Mesendoderm (in vitro differentiated cells): ENCODE measurements at regions not wholly inside any gene's neighbourhood (a gene's known extent, or its start where the extent isn't known, plus 50 kb on each side); places are given as distances from the start of the nearest gene placed in this dataset.
"Not testable (repeated sequence)": the region's sequence is repeated elsewhere in the genome, so short reads cannot be mapped to it uniquely, and the experiment has no call there.

Source experiments
- DNase-seq: peaks from one replicate; pipeline ENCODE4 v3.0.0; 2013
- H2AK5ac ChIP-seq: 2 replicates; pipeline ENCODE4 v1.6.1; 2013; ENCODE audit warnings: low read length, inconsistent platforms
- H2BK120ac ChIP-seq: 2 replicates; pipeline ENCODE4 v1.6.1; 2013; ENCODE audit warnings: low read depth, mild to moderate bottlenecking, low read length, moderate library complexity, mixed read lengths
- H2BK15ac ChIP-seq: replicated peaks from 2 replicates; pipeline ENCODE4 v1.6.1; 2013; ENCODE audit warnings: low read depth, mild to moderate bottlenecking, moderate library complexity
- H2BK5ac ChIP-seq: 2 replicates; pipeline ENCODE4 v1.6.1; 2013; ENCODE audit warnings: low read length, inconsistent platforms
- H3K18ac ChIP-seq: 2 replicates; pipeline ENCODE4 v1.6.1; 2013; ENCODE audit warnings: mild to moderate bottlenecking, low read length, mixed read lengths
- H3K23ac ChIP-seq: one replicate; pipeline ENCODE4 v1.6.1; 2013; ENCODE audit warnings: low read length
- H3K27ac ChIP-seq: 2 replicates; pipeline ENCODE4 v1.5.1; 2013; ENCODE audit warnings: low read depth, mild to moderate bottlenecking, inconsistent platforms, low read length, moderate library complexity
- H3K27me3 ChIP-seq: 2 replicates; pipeline ENCODE4 v1.6.1; 2013; ENCODE audit warnings: low read length, control low read depth, mild to moderate bottlenecking, inconsistent platforms; ENCODE audit not compliant: insufficient read depth, poor library complexity
- H3K36me3 ChIP-seq: 2 replicates; pipeline ENCODE4 v1.6.1; 2013; ENCODE audit warnings: low read length, inconsistent platforms; ENCODE audit not compliant: control insufficient read depth, insufficient read depth
- H3K4ac ChIP-seq: one replicate; pipeline ENCODE4 v1.6.1; 2013; ENCODE audit warnings: low read depth, mild to moderate bottlenecking, low read length, moderate library complexity
- H3K4me1 ChIP-seq: 2 replicates; pipeline ENCODE4 v1.6.1; 2013; ENCODE audit warnings: low read depth, low read length, inconsistent platforms; ENCODE audit not compliant: control insufficient read depth
- H3K4me2 ChIP-seq: 2 replicates; pipeline ENCODE4 v1.6.1; 2013; ENCODE audit warnings: low read length
- H3K4me3 ChIP-seq: 2 replicates; pipeline ENCODE4 v1.5.1; 2013; ENCODE audit warnings: mild to moderate bottlenecking, low read length
- H3K56ac ChIP-seq: one replicate; pipeline ENCODE4 v1.6.1; 2013; ENCODE audit warnings: low read length
- H3K79me1 ChIP-seq: 2 replicates; pipeline ENCODE4 v1.6.1; 2013; ENCODE audit warnings: low read length, inconsistent platforms
- H3K79me2 ChIP-seq: 2 replicates; pipeline ENCODE4 v1.6.1; 2013; ENCODE audit warnings: mild to moderate bottlenecking, low read length; ENCODE audit not compliant: control insufficient read depth, insufficient read depth
- H3K9ac ChIP-seq: 2 replicates; pipeline ENCODE4 v1.6.1; 2013; ENCODE audit warnings: low read length, inconsistent platforms
- H4K5ac ChIP-seq: one replicate; pipeline ENCODE4 v1.6.1; 2013; ENCODE audit warnings: low read length
- H4K8ac ChIP-seq: one replicate; pipeline ENCODE4 v1.6.1; 2013; ENCODE audit warnings: low read depth, mild to moderate bottlenecking, control low read depth, low read length, moderate library complexity
- WGBS: extraction: QIAGEN DNeasy Blood & Tissue Kit; methylation state at CpG from one replicate; pipeline ENCODE4 v1.1.7; 2013; ENCODE audit warnings: low lambda C conversion rate, missing lambda C conversion rate; ENCODE audit not compliant: insufficient coverage; ENCODE audit errors: extremely low coverage; 5-methylcytosine and 5-hydroxymethylcytosine counted together

DNA sequence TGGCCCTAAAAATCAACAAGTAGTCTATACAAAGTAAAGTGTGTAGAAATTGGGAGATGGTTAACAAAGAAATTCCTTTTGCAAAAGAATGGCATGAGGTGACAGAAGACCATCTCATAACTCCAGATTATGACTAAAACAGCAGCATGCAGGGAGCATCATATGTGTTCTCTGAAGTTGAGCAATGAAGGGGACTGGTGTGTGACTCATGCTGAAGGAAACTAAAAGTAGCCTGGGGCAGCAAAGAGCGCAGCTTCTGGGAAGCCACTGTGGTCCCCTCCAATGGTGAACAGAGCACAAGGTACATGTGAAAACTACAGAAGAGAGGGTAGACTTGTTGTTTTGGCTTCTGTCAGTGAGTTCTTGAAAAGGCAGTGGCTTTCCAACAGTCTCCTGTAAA lies 133.4 kb downstream of the MACC1 start:
- WGBS = no CpG with 5 or more reads among the region's 1 CpG
- Histone ChIP-seq H3K23ac (no peak overlapping the region), H3K27me3 (no peaks in the 10 kb centered on the region)

DNA sequence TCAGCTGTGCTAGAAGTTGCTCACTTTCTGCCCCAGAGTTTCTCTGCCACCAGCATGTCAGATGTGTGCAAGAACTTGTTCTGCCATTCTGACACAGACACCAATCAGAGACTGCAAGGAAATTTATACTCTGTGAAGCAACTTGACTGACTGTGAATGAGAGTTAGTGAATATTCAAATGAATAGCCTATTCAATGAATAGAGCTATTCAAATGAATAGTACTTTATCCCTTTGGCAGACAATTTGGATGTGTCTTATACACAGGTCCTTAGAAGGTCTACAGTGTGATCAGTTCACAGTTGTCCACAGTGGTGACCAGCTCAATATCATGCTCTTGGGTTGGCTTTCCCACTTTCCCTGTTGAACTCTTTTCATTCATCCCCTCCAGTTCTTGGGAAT lies 138.1 kb downstream of the MACC1 start:
- Histone ChIP-seq H3K27me3 (no peaks in the 10 kb centered on the region), H2BK120ac (no peak overlapping the region), H3K4me1 (peaks cover 2% of the 10 kb centered on the region), H3K4me3 (no peak overlapping the region), H2BK5ac (no peak overlapping the region), H3K36me3 (no peaks in the 10 kb centered on the region), H3K79me1 (no peaks in the 10 kb centered on the region), H3K56ac (no peak overlapping the region), H3K4me2 (no peak overlapping the region), H4K5ac (no peak overlapping the region), H3K4ac (no peak overlapping the region), H3K79me2 (no peaks in the 10 kb centered on the region), H3K27ac (no peak overlapping the region), H3K18ac (no peak overlapping the region), H2AK5ac (no peak overlapping the region), H2BK15ac (no peak overlapping the region), H3K9ac (no peak overlapping the region), H4K8ac (no peak overlapping the region), H3K23ac (no peak overlapping the region)
- no peak for DNase-seq

More for the DNA sequence above, 133.4 kb downstream of the MACC1 start:
- H3K18ac ChIP-seq = peak overlapping the region; percentile 87
- no peak overlapping the region for H2AK5ac ChIP-seq
- H2BK120ac ChIP-seq = no peak overlapping the region
- H3K4ac ChIP-seq = peak overlapping the region; percentile 55
- no peaks in the 10 kb centered on the region for H3K36me3 ChIP-seq
- H3K4me1 ChIP-seq = peaks cover 2% of the 10 kb centered on the region
- H2BK15ac ChIP-seq = peak overlapping the region; percentile 11
- H3K27ac ChIP-seq = no peak overlapping the region
- H2BK5ac ChIP-seq = peak overlapping the region; percentile 13
- peak; percentile 73 for DNase-seq
- no peak overlapping the region for H3K9ac ChIP-seq
- H3K79me1 ChIP-seq = no peaks in the 10 kb centered on the region
- no peak overlapping the region for H3K4me3 ChIP-seq
- no peak overlapping the region for H4K5ac ChIP-seq
- H3K4me2 ChIP-seq = no peak overlapping the region
- peak overlapping the region; percentile 22 for H3K56ac ChIP-seq
- H3K79me2 ChIP-seq = no peaks in the 10 kb centered on the region
- no peak overlapping the region for H4K8ac ChIP-seq

DNA sequence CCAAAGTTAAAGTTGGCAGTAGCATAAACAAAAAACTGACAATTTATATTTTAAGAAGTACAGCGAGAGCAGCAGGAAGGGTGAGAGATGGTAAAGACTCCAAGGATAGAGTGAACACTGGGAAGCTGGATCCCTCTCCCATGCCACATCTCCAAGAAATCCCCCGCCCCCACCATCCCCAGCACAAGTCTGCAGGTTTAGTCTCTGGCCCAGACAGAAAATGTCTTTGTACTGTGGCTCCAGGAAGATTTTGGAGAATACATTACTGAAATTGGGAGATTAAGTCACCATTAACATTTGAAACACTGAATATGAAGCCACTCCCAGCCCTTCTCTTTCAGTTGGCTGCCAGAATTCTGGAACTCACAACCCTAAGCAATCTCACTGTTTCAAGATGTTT lies 140.3 kb downstream of the MACC1 start:
- Histone ChIP-seq H3K18ac (peak overlapping the region; percentile 31), H2BK5ac (no peak overlapping the region), H3K27me3 (no peaks in the 10 kb centered on the region), H4K5ac (no peak overlapping the region), H3K36me3 (no peaks in the 10 kb centered on the region), H2AK5ac (no peak overlapping the region), H2BK15ac (no peak overlapping the region), H2BK120ac (no peak overlapping the region), H3K4me1 (peaks cover 2% of the 10 kb centered on the region), H3K79me2 (no peaks in the 10 kb centered on the region), H3K4me3 (no peak overlapping the region), H3K56ac (no peak overlapping the region), H3K79me1 (no peaks in the 10 kb centered on the region), H3K4me2 (no peak overlapping the region), H3K9ac (no peak overlapping the region), H4K8ac (no peak overlapping the region), H3K27ac (no peak overlapping the region), H3K4ac (no peak overlapping the region), H3K23ac (no peak overlapping the region)
- no peak for DNase-seq
- WGBS = no CpG with 5 or more reads among the region's 2 CpGs

DNA sequence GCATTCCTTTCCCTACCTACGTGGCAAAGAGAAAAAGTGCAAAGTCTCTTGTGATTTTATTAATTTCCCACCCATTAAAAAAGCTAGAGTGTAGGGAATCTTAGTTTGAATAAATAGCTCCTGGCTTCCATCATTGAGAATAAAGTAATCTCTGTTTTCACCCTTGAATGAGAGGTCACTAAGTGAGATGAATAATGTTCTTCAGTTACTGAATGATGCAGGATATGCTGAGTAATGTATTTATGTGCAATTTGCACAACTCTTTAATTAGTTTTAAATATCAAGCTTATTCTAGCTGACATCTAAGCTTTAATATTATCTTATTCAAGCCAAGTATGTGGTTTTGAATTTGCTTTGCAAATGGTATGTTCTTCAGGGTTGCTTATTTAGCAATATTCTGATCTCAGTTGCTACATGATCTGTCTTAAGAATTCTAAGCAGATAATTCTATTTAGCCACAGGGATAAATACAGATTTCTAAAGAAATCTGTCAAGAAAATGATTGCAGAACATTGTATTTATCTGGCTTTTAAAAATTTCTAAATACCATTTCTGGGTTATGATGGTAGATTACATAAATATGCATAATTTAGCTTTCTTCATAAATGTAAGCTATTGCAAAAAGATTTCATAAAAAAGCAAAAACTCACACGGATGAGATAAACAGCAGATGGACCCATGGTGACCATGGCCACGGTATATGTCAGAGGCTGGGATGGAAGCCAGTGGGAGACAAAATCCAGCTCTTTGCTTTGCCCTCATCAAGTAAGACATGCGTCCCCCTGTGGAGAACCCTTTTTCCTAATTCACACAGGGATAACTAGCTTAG lies 141.0 kb downstream of the MACC1 start:
- no peak overlapping the region for H3K27ac ChIP-seq
- no peak overlapping the region for H3K56ac ChIP-seq
- peak overlapping the region; percentile 31 for H3K18ac ChIP-seq
- H3K4ac ChIP-seq = no peak overlapping the region
- no peak overlapping the region for H4K5ac ChIP-seq
- H4K8ac ChIP-seq = no peak overlapping the region
- H3K79me1 ChIP-seq = no peaks in the 10 kb centered on the region
- no peak for DNase-seq
- H2BK5ac ChIP-seq = no peak overlapping the region
- WGBS = no CpG with 5 or more reads among the region's 4 CpGs
- no peak overlapping the region for H3K4me3 ChIP-seq
- H3K36me3 ChIP-seq = no peaks in the 10 kb centered on the region
- H3K79me2 ChIP-seq = no peaks in the 10 kb centered on the region
- H2AK5ac ChIP-seq = no peak overlapping the region
- no peak overlapping the region for H2BK120ac ChIP-seq
- no peak overlapping the region for H2BK15ac ChIP-seq
- H3K4me1 ChIP-seq = no peaks in the 10 kb centered on the region
- no peak overlapping the region for H3K9ac ChIP-seq
- H3K4me2 ChIP-seq = no peak overlapping the region
- H3K23ac ChIP-seq = no peak overlapping the region
- no peaks in the 10 kb centered on the region for H3K27me3 ChIP-seq

DNA sequence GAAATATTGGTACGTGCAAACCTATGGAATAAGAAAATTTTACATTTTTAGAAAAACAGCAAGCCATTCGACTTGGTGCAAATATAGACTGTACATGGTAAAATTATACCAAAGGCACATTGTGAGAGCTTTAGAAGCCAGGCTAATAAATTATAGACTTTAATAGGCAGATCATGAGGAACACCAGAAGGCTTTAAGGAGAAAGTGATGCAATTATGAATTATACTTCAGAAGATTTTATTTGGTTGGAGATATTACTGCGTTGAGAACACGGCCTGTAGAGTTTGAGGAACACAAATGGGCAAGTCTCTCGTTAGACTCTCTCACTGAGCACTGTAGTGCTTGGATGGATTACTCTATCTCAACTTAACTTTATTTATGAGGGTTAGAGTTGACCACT lies 141.7 kb downstream of the MACC1 start:
- no peak overlapping the region for H3K4me2 ChIP-seq
- peak overlapping the region; percentile 55 for H2AK5ac ChIP-seq
- no peak overlapping the region for H4K5ac ChIP-seq
- H3K56ac ChIP-seq = no peak overlapping the region
- no peak overlapping the region for H2BK5ac ChIP-seq
- no CpG with 5 or more reads among the region's 5 CpGs for WGBS
- no peak overlapping the region for H3K27ac ChIP-seq
- no peak overlapping the region for H3K4ac ChIP-seq
- no peak overlapping the region for H2BK120ac ChIP-seq
- H3K79me1 ChIP-seq = no peaks in the 10 kb centered on the region
- no peak for DNase-seq
- H3K4me3 ChIP-seq = no peak overlapping the region
- no peaks in the 10 kb centered on the region for H3K36me3 ChIP-seq
- H3K9ac ChIP-seq = no peak overlapping the region
- H3K79me2 ChIP-seq = no peaks in the 10 kb centered on the region
- no peak overlapping the region for H3K18ac ChIP-seq
- no peaks in the 10 kb centered on the region for H3K27me3 ChIP-seq
- no peak overlapping the region for H4K8ac ChIP-seq
- H3K23ac ChIP-seq = no peak overlapping the region
- H3K4me1 ChIP-seq = no peaks in the 10 kb centered on the region
- no peak overlapping the region for H2BK15ac ChIP-seq

DNA sequence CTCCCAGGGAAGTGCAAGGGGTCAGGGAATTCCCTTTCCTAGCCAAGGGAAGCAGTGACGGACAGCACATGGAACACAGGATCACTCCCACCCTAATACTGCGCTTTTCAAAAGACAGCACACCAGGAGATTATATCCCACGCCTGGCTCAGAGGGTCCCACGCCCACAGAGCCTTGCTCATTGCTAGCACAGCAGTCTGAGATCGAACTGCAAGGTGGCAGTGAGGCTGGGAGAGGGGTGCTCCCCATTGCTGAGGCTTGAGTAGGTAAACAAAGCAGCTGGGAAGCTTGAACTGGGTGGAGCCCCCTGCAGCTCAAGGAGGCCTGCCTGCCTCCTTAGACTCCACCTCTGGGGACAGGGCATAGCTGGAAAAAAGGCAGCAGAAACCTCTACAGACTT lies 149.2 kb downstream of the MACC1 start:
- not testable (repeated sequence) for H3K36me3 ChIP-seq, H3K9ac ChIP-seq, H3K18ac ChIP-seq, H2BK5ac ChIP-seq, H3K27me3 ChIP-seq, H3K27ac ChIP-seq, H3K4ac ChIP-seq, DNase-seq, H3K56ac ChIP-seq, H3K4me1 ChIP-seq, H2BK120ac ChIP-seq, H2BK15ac ChIP-seq, H4K8ac ChIP-seq, H3K79me1 ChIP-seq, H3K4me2 ChIP-seq, H3K4me3 ChIP-seq, H3K79me2 ChIP-seq, H4K5ac ChIP-seq, H3K23ac ChIP-seq, H2AK5ac ChIP-seq
- WGBS = no CpG with 5 or more reads among the region's 5 CpGs
